GM21737 (cell line): ENCODE measurements at regions not wholly inside any gene's neighbourhood (a gene's known extent, or its start where the extent isn't known, plus 50 kb on each side); places are given as distances from the start of the nearest gene placed in this dataset.
"Not testable (repeated sequence)": the region's sequence is repeated elsewhere in the genome, so short reads cannot be mapped to it uniquely, and the experiment has no call there.

Experiments
- ATAC-seq: cut with Tn5 transposase; IDR thresholded peaks from one replicate; pipeline ENCODE4 v1.9.1; 2021; ENCODE audit warnings: mild to moderate bottlenecking, moderate library complexity; ENCODE audit not compliant: unreplicated experiment

DNA sequence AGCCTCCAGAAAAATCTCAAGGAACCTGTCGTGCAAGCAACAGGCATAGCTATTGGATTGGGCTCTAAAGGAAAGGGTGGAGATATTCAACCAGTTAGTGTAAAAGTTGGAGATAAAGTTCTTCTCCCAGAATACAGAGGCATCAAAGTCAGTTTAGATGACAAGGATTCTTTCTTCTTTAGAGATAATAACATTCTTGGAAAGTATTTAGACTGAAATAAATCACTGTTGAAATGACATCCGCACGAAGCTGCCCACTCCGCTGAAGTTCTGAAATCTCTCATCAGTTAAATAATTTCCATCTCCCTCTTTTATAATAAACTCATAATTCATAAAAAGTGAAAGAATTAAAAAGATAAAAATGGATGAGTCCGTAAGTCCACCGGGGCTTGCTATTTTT is 1354.9 kb upstream of the TMEM132C start:
- no peak for ATAC-seq

DNA sequence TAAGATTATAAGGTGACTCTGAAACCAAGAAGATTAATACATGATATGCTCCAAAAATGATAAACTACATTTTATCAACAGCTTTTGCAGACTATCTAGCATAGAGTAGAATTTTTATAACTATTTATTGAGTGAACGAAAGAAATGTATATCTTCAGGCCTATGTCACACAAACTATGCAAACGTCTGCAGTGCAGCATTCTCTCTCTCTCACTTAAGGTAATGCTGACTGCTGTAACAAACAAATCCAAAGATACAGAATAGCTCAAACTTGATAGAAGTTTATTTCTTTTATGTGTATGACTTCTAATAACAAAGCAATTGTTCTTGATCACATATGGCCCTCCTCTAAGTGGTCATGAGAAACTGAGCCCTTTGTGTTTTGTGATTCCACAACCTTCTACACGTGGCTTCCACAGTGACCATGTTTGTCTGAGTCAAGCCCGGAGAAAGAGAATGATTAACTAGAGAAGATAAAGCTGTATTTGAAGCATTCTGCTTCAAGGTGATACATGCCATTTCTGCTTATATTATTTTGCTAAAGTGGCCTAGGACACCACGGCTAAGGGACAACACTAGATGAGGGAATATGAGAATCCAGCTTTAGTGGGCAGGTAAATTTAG is 1352.7 kb upstream of the TMEM132C start:
- ATAC-seq = no peak

DNA sequence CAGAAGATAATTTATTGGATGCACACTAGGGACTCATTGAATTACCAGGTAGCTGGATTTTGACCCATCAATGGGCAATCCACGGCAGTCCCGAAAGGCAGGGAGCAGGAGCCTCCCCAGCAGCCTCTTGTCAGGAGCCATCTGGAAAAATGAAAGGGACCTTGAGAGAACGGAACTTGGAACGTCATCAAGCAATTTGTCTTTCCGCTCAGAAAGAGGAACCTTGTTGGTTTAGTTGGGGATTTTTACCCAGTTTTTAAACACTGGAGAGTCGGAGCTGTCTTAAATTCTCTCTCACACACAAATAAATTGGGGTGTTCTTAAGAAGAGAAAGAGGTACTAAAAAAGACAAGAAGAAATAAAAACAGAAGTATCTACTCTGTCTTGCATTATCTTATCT is 1351.7 kb upstream of the TMEM132C start:
- no peak for ATAC-seq

DNA sequence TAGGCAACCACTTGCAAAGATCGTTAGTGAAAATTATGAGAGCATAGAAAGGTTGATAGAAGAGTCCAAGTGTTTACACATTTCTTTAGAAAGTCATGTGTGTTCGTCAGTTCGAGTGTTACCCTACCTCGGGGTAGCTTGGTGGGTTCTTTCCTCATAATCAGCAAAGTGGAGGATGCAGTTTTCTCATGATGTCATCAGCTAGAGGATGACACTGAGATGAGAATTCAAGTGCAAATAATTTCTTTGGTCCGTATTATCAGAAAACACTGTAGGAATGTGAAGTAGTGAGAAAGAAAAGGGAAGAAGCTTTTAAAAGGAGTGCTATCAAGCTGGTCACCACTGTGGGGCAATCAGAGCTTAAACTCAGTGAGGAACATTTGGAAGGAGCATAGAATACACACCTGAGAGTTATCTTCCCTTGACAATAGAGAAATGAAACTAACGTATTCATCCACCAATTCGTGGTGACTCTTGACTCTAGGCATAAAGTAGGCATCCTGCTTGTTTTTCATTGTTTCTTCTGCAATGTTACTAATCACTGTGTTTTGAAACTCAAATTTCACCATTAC is 1340.9 kb upstream of the TMEM132C start:
- no peak for ATAC-seq

DNA sequence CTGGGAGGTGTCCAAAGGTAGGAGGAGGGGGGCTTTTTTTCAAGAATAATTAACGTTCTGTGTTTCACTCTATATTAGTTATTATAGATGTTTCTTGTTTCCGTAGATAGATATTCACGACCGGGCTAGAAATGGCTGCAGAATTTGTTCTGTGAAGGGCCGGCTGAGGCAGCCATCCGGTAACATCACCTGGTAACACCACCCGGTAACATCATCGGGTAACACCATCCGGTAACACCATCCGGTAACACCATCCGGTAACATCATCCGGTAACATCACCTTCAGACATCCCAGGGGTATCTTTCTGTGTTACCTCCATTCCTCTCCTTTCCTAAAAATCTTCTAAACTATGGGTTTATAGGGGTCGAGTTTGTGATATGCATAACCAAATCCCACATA is 1336.7 kb upstream of the TMEM132C start:
- no peak for ATAC-seq

DNA sequence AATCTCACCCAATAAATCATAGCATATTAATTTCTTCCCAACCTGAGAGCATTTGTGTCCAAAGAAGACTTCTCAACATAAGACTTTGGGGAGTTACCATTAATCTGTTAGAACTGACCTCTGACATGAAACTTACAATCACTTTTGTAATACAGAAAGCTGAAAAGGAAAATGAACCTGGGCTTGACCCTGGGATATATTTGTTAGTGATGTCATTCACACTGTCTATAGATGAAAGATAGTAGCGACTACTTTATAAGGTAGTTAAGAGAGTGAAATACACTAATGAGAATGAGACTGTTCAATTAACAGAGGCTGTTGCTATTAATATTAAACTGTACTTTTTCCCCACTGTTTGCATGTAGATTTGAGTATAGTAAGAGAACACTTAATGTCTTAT is 1334.8 kb upstream of the TMEM132C start:
- no peak for ATAC-seq

DNA sequence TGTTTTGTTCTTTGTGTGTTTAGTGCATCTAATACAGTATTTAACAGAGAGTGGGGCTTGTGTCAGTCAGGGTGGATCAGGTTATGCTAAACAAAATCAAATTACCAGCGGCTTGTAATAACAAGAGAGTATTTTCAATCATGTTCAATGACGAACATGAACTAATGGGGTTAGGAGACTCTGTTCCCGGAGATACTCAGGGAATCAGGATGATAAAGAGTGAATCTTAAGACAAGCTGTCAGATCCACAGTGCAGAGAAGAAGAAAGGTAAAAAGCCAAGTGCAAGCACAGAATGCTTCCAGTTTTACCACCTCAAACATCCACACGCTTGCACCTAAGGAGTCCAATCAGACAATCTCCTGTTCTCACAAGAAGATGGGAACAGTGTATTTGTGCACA is 1331.5 kb upstream of the TMEM132C start:
- no peak for ATAC-seq

DNA sequence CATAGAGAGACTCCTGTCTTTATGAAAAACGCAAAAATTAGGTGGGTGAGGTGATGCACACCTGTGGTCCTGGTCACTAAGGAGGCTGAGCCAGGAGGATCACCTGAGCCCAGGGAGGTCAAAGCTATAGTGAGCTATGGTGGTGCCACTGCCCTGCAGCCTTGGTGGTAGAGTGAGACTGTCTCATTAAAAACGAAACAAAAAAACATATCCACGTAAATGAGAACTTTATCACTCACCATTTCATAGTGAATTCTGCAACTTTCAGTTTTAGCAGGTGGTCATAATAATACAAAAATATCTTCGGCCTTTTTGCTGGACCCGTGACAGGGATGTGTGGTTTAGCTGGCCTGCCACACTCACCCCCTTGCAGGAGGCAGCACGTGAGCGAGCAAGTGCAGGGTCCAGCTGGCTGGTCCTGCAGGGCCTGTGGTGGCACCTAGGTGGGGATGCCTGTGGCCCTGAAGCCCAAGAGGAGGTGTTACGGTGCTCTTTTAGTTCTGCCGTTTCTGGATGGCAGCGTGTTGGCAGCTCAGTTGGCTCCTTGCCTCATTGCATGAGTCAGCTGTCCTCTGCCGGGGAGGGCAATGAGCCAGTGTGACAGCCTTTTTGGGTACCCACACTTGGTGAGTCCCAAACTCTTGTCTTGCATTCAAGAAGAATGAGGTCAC is 1330.7 kb upstream of the TMEM132C start:
- ATAC-seq = no peak

DNA sequence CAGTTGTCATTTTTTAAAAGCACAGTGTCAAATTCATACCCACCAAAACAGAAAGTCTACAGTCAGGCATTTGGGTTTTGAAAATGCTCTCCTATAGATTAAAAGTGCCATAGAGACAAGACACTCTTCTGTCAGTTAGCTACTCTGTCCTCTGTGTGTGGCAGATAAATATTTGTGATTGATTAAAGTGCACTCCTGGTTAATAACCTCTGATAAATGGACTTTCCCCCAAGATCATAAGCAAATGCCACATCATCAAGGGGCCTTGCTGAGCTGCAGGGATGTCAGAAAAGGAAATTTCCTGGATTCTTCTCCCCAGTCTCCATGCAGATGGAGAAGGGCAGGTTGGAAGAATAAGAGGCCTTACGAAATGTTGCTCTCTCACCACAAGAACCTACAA is 1329.5 kb upstream of the TMEM132C start:
- no peak for ATAC-seq

DNA sequence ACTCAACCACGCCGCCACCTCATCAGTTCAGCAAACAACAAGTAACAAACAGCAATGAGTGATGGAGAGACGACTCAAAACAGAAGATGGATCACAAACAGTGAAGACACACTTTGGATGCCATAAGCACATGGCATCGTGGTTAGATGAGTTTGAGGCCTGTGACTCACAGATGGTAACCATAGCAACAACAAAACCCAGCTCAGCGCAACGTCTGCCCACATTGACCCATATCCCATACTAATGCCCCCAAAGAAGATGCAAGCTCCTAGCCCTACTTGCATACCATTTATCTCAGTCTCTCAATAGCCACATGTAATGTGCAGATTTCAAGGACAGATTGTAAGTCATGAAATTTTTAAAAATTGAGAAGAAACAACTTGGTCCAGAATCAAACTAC is 1322.3 kb upstream of the TMEM132C start:
- ATAC-seq = no peak

DNA sequence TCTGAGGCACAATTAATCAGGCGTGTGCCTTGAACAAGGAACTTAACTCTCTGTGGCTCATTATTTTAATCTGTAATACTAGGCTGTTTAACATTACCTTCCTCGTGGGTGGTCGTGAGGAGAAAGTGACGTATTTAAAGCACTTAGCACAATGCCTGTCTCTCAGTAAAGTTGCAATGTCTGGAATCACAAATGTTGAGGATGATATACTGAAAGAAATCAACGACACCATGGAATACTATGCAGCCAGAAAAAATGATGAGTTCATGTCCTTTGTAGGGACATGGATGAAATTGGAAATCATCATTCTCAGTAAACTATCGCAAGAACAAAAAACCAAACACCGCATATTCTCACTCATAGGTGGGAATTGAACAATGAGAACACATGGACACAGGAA is 1320.0 kb upstream of the TMEM132C start:
- ATAC-seq = not testable (repeated sequence)

DNA sequence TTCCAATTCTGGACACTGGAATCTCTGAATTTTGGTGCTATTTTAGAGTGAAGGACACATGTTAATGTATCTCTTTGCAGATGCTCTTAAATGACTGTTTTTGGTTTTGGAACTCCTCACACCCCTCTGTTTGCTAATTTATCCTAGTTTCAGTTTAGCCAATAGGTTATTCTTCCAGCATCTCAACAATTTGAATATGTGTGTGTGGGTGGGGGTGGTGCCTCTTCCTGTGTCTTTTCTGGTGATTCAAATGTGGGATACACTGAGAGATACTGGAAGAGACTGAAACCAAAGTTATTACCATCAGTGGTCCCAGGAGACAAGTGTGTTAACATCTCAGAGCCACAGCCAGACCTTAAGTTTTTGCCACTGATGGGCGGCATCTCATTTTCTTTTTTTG is 1317.4 kb upstream of the TMEM132C start:
- no peak for ATAC-seq

DNA sequence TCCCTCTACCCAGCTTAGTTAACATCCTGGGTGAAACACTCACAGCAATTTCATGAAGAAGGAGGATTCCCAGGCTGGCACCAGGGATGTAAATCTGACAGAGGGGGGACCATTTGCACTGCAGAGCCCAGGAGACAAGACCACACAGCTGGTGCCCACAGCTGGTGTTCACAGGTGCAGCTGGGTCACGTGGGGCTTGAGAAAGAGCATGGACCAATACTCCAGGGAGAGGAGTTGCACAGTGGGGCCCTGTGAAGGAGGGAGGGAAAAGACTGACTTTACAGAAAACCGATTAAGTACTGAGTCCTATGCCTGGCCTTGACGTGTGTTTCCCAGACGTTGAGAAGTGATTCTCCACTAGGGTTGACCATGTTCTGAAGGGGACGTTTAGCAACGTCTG is 1316.7 kb upstream of the TMEM132C start:
- no peak for ATAC-seq

DNA sequence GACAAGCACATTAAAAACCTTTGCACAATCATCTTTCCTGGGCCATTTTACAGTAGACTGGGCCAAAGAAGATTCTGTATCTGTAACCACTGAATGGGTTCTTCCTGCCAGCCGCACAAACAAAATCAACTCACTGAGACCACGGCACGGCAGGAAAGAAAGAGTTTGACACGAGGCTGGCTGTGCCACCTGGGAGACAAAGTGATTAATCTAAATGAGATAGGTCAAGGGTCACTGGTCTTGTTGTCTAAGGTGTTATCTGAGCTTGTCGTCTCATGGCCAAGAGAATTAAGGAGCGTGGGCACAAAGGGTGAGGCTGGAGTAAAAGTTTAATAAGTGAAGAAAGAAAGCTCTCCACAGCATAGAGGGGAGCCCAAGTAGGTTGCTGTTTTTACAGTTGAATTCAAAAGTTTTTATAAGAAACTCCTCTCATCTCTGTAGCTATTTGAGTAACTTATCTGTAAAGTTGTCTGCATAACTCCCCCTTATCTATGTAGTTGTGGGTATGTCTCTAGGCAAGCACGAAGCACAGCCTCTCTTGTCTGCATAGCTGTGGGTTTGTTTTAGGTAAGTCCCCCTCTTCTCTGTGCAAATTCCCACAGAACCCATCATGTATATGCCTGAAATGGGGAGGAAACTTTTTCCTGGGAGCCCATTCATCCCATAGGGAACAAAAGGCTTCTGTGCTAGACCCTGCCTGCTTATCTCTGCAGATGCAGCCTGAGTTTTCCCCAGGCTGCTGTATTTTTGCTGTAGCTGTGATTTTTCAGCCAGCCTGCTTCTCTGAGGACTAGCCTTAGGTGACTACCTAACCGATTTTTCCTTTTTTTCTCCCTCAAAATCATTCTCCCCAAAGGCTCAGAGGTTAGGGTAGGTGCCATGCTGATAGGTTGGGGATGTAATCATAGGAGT is 1314.6 kb upstream of the TMEM132C start:
- no peak for ATAC-seq

DNA sequence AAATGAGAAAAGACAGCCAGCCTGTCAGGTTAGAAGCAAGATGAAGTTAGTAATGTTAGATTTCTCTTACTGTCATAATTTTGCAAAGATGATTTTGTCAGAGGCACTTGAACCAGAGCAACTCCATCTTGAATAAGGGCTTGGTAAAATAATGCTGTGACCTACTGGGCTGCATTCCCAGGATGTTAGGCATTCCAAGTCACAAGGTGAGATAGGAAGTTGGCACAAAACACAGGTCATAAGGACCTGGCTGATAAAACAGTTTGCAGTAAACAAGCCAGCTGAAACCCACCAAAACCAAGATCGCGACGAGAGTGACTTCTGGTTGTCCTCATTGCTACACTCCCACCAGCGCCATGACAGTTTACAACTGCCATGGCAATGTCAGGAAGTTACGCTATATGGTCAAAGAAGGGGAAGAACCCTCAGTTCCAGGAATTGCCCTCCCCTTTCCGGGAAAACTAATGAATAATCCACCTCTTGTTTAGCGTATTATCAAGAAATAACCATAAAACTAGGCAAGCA is 1313.5 kb upstream of the TMEM132C start:
- ATAC-seq = no peak

DNA sequence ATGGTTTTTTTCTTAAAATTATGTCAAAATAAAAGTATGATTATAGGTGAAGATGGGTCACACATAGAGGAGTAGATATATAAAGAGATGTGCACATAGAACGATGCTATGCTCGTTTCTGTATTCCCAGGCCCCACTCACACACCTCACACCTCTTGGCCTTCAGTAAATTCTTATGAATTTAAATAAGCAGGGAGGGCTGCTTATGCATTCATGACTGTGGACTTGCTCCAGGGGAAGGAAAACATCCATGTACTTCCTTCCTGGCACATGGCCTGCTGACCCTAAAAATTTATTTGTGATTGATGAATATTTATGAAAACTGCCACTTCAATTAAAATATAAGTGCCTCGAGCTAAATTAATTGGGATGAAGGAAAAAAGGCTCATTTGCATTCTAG is 1306.7 kb upstream of the TMEM132C start:
- no peak for ATAC-seq

DNA sequence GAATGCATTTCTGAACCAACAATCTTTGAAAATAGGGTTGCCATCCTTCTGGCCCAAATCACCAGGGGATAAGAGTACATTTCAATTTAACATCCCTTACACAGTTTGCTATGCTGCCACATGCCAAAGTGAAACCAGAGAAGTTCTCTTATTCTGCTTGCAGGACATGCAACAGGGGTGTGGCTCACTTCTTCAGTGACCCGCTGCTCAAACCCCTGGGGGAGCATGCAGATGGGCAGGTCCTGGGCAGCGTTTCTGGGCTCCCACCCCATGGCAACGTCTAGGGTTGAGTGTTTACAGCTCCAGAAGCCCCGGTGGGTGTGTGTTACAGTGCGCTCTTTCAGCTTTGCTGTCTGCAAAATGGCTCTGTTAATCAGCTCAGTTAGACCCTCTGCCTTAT is 1306.3 kb upstream of the TMEM132C start:
- ATAC-seq = no peak

DNA sequence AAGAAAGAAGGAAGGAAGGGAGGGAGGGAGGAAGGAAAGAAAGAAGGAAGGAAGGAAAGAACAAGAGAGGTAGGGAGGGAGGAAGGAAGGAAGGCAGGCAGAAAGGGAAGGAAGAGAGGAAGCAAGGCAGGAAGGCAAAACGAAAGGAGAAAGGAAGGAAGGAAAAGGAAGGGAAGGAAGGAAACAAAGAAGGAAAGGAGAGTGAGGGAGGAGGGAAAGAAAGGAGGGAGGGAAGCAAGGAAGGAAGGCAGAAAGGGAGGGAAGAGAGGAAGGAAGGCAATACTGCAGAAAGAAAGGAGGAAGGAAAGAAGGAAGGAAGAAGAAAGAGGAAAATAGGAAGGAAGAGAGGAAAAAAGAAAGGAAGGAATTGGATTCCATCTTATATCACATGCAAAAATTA is 1303.1 kb upstream of the TMEM132C start:
- ATAC-seq = no peak

DNA sequence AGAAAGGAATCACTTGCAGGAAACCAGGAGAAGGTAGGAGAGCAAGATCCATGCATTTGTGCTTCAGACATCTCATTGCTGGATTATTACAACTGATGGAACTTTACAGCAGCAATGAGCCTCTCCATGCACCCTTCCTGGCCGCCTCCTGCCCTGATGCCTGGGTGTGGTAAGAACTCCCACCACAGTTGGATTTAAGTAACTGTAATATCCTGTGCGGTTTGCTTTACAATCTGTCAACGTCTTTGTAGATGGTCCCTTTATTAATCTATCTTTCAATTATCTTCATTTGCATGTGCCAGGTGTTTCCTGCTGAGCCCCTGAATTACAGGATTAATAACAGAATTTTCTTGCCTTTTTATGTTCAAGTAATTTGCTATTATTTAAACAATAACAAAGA is 1300.5 kb upstream of the TMEM132C start:
- no peak for ATAC-seq

DNA sequence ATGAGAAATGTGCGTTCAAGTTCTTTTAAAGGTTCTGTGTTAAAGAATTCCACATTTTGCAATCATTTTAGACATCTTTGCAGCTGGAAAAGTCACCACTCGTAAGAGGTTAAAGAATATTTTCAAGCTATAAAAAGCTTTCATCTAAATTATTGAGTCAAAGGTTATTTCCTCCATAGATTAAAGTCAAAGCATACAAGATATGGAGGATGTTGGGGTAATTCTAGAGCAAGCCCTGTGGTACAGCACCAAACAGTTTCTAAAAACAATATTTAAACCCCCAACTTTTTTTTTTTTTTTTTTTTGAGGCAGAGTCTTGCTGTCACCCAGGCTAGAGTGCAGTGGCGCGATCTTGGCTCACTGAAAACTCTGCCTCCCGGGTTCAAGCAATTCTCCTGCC is 1299.8 kb upstream of the TMEM132C start:
- ATAC-seq = no peak

DNA sequence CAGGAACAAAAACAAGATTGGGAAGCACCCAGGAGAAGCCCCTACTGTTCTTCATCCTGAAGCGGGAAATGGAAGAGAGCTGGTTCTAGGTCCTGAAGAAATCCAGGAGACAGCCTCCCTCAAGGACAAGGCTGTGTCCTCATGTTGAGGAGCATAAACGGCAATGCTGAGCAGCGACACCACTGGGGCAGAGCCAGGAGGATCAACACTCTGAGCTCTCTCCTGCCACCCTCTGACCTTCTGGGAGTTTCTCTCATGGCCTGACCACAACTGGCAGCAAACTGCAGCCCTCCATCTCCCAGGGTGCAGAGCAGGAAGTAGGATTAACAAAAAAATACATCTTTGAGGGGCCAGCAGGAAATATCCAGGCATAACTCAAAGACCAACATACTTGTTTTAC is 1292.2 kb upstream of the TMEM132C start:
- ATAC-seq = no peak
